Activated naive CD4-positive, alpha-beta T cell treated with anti-CD3 and anti-CD28 coated beads for 36 hours (primary cell): ENCODE measurements at regions not wholly inside any gene's neighbourhood (a gene's known extent, or its start where the extent isn't known, plus 50 kb on each side); places are given as distances from the start of the nearest gene placed in this dataset.

Source experiments
- CTCF ChIA-PET: fragments of 350-600 bp; sonication (Branson Sonifier 250); formaldehyde crosslinking; loops from one replicate; lab custom pipeline; 2021; ENCODE audit warnings: antibody characterized with exemption; lab: Charles Lee
- DNase-seq: peaks from one replicate; pipeline ENCODE4 v3.0.0-alpha.2; 2020
- H3K27ac Mint-ChIP-seq: one replicate; pipeline ENCODE4 v1.8.0; 2021; ENCODE audit warnings: mild to moderate bottlenecking, mixed read lengths
- H3K27me3 Mint-ChIP-seq: one replicate; pipeline ENCODE4 v1.8.0; 2021; ENCODE audit warnings: low read depth, mixed read lengths
- H3K36me3 Mint-ChIP-seq: one replicate; pipeline ENCODE4 v1.8.0; 2021; ENCODE audit warnings: low read depth, mixed read lengths
- H3K4me1 Mint-ChIP-seq: one replicate; pipeline ENCODE4 v1.8.0; 2021; ENCODE audit warnings: low read depth, mixed read lengths
- H3K4me3 Mint-ChIP-seq: one replicate; pipeline ENCODE4 v1.8.0; 2021; ENCODE audit warnings: mild to moderate bottlenecking, moderate library complexity, mixed read lengths
- H3K9me3 Mint-ChIP-seq: one replicate; pipeline ENCODE4 v1.8.0; 2021; ENCODE audit warnings: mixed read lengths
- intact Hi-C: fragments of 100-400 bp; cut with micrococcal nuclease; formaldehyde crosslinking; loops from one replicate; pipeline ENCODE4 v1.15.1; 2023

DNA sequence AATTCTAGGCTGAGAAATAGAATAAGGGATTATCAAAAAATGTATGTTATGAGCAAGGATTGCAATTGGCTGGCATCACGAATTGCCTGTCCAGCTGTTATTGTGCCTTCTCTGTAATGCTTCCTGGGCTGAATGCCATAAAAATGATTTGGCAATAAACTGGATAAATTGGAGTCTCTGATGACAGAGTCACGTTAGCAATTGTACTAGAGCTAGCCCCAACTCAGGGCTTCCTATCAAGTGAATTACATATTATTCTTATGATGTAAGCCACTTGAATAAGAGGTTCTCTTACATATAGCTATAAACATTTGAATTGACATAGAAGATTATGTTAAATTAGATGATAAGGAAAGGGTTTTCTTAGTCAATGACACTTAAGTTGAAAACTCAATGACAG is 607.5 kb upstream of the REG3G start:
- Mint-ChIP-seq H3K4me3 (no peak overlapping the region), H3K27me3 (no peaks in the 10 kb centered on the region), H3K27ac (no peak overlapping the region), H3K36me3 (no peaks in the 10 kb centered on the region), H3K9me3 (peaks cover 6% of the 10 kb centered on the region), H3K4me1 (no peaks in the 10 kb centered on the region)
- no peak for DNase-seq
- CTCF ChIA-PET = no interaction called here
- intact Hi-C loops = no loop called here

DNA sequence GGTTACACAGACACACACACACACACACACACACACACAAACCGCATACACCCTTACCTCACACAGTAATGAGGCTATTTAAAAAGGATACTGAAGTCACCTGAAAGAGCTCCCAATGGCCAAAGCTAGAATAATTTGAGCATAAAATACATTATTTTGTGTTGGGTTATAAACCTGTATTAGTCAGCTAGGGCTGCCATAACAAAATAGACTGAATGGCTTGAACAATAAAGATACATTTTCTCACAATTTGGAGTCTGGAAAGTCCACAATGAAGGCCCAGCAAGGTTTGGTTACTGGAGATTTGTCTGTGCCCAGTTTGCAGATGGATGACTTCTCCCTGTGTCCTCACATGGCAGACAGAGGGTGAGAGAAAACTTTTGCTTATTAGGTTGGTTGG is 605.4 kb upstream of the REG3G start:
- DNase-seq = no peak
- intact Hi-C loops = no loop called here
- H3K4me3 Mint-ChIP-seq = no peak overlapping the region

DNA sequence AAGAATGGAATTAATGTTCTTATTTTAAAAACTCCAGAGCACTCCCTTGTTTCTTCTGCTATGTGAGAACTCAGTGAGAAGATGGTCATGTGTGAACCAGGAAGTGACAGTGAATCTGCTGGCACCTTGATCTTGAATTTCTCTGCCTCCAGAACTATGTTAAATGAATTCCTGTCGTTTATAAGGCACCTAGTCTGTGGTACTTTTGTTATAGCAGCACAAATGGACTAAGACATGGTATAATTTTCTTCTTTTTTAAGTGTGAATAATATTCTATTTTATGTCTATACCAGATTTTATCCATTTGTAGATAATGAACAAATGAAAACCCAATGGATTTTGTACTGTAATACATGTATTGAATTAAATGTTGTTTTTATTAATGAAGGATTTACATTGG is 601.9 kb upstream of the REG3G start:
- intact Hi-C loops = no loop called here
- H3K4me1 Mint-ChIP-seq = no peaks in the 10 kb centered on the region
- H3K27me3 Mint-ChIP-seq = no peaks in the 10 kb centered on the region
- no peak overlapping the region for H3K4me3 Mint-ChIP-seq
- peaks cover 7% of the 10 kb centered on the region for H3K9me3 Mint-ChIP-seq
- CTCF ChIA-PET = no interaction called here
- no peaks in the 10 kb centered on the region for H3K36me3 Mint-ChIP-seq
- DNase-seq = no peak
- H3K27ac Mint-ChIP-seq = no peak overlapping the region

More for the DNA sequence above, 605.4 kb upstream of the REG3G start:
- Mint-ChIP-seq H3K27me3 (no peaks in the 10 kb centered on the region), H3K27ac (no peak overlapping the region), H3K4me1 (no peaks in the 10 kb centered on the region), H3K36me3 (no peaks in the 10 kb centered on the region), H3K9me3 (peaks cover 8% of the 10 kb centered on the region)
- CTCF ChIA-PET = no interaction called here

DNA sequence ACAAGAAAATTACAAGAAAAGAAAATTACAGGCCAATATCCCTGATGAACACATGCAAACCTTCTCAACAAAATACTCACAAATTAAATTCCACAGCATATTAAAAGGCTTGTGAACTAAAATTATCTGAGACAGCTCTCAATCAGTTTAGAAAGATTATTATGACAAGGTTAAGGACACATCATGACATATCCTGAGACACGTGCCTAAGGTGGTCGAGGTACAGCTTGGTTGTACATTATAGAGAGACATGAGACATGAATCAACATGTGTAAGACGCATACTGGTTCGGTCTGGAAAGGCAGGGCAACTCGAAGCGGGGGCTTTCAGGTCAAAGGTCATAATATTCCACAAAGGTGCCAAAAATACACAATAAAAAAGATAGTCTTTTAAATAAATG is 598.3 kb upstream of the REG3G start:
- H3K4me3 Mint-ChIP-seq = no peak overlapping the region
- no peaks in the 10 kb centered on the region for H3K4me1 Mint-ChIP-seq
- no peaks in the 10 kb centered on the region for H3K27me3 Mint-ChIP-seq
- no peaks in the 10 kb centered on the region for H3K36me3 Mint-ChIP-seq
- DNase-seq = no peak
- CTCF ChIA-PET = no interaction called here
- peaks cover 12% of the 10 kb centered on the region for H3K9me3 Mint-ChIP-seq
- intact Hi-C loops = no loop called here
- no peak overlapping the region for H3K27ac Mint-ChIP-seq

DNA sequence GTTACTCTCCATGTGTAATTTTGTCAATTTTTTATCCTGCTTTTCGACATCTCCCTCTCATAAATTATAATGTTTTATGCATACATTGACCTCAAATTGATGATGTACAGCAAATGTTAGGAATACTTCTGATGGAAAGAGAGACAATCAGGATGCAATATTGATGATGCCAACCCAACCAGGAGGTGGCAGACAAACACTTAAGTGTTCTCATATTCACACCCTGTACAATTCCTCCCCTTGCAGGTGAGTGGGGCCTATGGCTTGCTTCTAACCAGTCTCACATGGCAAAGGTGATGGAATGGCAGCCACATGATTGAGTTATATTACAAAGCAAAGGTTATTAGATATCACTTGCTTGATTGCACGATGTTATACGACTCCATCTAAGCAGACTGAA is 594.3 kb upstream of the REG3G start:
- intact Hi-C loops = no loop called here

DNA sequence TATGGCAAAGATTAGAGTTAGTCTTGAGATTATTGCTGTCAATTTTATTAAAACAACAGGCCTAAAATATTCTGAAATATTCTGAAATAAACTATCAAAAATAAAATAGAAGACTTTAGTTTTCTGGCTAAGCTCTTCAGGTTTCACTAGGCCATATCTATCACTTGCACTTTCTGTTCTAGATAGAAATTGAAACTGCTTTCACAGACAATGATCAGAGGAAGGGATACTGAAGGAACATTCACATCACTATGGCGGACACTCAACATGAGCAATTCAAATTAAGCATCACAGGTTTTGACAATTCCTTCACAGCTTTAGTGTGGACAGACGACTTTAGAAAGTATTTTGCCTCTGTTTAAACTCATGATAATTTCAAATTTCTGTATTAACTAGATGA is 586.4 kb upstream of the REG3G start:
- Mint-ChIP-seq H3K27ac (no peak overlapping the region), H3K4me1 (no peaks in the 10 kb centered on the region), H3K27me3 (no peaks in the 10 kb centered on the region), H3K9me3 (peaks cover 17% of the 10 kb centered on the region), H3K36me3 (no peaks in the 10 kb centered on the region), H3K4me3 (no peak overlapping the region)
- CTCF ChIA-PET = no interaction called here
- intact Hi-C loops = no loop called here
- DNase-seq = no peak

More for the DNA sequence above, 594.3 kb upstream of the REG3G start:
- H3K4me1 Mint-ChIP-seq = no peaks in the 10 kb centered on the region
- DNase-seq = no peak
- H3K27me3 Mint-ChIP-seq = no peaks in the 10 kb centered on the region
- H3K36me3 Mint-ChIP-seq = no peaks in the 10 kb centered on the region
- CTCF ChIA-PET = no interaction called here
- H3K4me3 Mint-ChIP-seq = no peak overlapping the region
- peaks cover 11% of the 10 kb centered on the region for H3K9me3 Mint-ChIP-seq
- H3K27ac Mint-ChIP-seq = no peak overlapping the region

DNA sequence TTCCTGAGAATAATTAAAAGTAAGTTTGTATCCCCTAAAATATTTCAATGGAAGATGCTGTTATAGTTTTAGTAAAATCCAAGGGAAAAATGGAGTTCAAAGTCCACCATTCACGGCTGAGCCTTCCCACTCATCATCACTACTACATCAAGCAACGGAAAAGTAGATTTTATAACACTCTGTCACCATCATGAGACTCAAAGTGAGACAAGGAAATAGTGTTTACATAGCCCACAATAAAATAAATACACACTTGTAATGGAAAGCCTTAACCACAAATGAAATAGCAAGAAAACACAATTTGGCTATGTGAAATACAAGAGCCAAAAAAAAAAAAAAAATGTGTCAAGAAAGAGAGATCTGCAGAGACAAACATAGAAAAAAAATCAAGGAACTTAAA is 569.9 kb upstream of the REG3G start:
- no peaks in the 10 kb centered on the region for H3K27me3 Mint-ChIP-seq
- intact Hi-C loops = no loop called here
- peaks cover 15% of the 10 kb centered on the region for H3K9me3 Mint-ChIP-seq
- DNase-seq = no peak
- H3K4me1 Mint-ChIP-seq = no peaks in the 10 kb centered on the region
- no peak overlapping the region for H3K4me3 Mint-ChIP-seq
- H3K36me3 Mint-ChIP-seq = no peaks in the 10 kb centered on the region
- CTCF ChIA-PET = no interaction called here
- H3K27ac Mint-ChIP-seq = no peak overlapping the region

DNA sequence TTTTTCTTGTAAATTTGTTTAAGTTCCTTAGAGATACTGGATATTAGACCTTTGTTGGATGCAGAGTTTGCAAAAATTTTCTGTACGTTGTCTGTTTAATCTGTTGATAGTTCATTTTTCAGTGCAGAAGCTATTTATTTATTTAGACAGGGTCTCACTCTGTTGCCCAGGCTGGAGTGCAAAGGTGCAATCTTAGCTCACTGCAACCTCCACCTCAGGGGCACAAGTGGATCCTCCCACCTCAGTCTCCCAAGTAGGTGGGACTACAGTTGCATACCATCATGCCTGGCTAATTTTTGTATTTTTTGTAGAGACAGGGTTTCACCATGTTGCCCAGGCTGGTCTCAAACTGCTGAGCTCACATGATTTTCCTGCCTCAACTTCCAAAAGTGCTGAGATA is 568.2 kb upstream of the REG3G start:
- Mint-ChIP-seq H3K4me3 (no peak overlapping the region), H3K4me1 (no peaks in the 10 kb centered on the region), H3K27me3 (no peaks in the 10 kb centered on the region), H3K27ac (no peak overlapping the region), H3K36me3 (no peaks in the 10 kb centered on the region), H3K9me3 (peaks cover 17% of the 10 kb centered on the region)
- intact Hi-C loops = no loop called here
- DNase-seq = no peak
- CTCF ChIA-PET = no interaction called here

DNA sequence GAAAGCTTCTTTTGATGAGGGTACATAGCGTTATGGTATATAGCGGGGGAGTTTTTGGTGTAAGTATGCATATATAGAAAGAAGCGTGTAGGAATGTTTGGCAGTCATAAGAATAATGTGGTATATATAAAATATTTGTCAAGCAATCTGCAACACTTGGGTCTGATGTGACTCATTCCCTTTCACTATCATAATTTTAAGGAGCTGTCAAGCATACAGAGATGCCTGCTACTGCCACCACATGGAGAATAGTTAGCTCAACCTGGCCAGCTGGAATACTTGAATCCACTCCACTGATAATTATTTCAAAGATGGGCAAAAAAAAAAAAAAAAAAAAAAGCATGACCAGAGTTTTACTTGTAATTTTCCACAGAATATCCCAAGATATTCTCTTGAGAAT is 559.8 kb upstream of the REG3G start:
- Mint-ChIP-seq H3K27ac (no peak overlapping the region), H3K36me3 (no peaks in the 10 kb centered on the region), H3K4me3 (no peak overlapping the region), H3K27me3 (no peaks in the 10 kb centered on the region), H3K4me1 (no peaks in the 10 kb centered on the region), H3K9me3 (peaks cover 15% of the 10 kb centered on the region)
- DNase-seq = no peak
- CTCF ChIA-PET = no interaction called here
- intact Hi-C loops = no loop called here

DNA sequence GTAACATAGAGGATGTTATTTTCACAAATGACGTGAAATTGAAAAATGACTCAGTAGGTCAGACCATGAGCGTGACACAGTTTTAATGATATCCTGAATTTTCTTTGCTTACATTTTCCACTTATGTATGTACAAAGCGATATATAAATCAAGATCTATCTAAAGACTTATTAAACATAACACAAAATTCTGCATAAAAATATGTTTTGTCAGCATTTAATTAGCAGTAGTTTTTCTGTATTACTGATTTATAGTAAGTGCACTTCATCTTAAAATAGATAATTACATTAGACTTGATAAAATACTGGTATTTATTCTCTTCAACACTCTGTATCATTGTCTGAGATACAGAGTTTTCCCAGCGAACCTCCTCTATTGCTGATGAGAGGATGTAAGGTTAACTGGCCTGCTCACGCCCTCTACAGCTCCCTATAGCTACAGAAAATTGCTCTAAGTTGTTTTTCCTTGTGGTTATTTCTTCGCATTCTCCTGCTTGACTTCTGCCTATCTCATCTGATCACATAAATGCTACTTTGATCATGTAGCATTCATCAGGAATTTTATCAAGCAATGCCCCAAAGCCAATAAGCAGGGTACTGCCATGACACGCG is 548.8 kb upstream of the REG3G start:
- Mint-ChIP-seq H3K36me3 (no peaks in the 10 kb centered on the region), H3K27ac (no peak overlapping the region), H3K9me3 (peaks cover 5% of the 10 kb centered on the region), H3K4me3 (no peak overlapping the region), H3K4me1 (no peaks in the 10 kb centered on the region), H3K27me3 (no peaks in the 10 kb centered on the region)
- intact Hi-C loops = no loop called here
- CTCF ChIA-PET = no interaction called here
- DNase-seq = no peak

DNA sequence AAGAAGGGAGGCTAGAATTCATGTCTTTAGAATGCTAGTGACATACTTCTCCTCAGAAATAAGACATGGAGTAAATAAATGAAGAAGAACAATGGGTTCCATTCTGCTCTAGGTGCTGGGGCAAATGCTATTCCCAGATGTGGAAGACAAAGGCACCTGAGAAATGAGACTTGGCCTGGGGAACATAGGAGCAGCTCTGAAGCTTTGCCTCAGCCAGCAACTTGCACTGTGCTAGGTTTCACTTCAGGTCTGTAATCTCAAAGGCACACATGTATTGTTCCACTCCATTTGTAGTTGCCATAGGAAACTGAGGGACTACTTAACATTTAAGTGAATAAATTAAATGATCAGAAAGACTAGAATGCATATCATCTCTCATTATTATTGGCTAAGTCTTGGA is 538.9 kb upstream of the REG3G start:
- no peak overlapping the region for H3K27ac Mint-ChIP-seq
- no peak overlapping the region for H3K4me3 Mint-ChIP-seq
- CTCF ChIA-PET = interaction anchor here (0.7 kb wide), 1 partner anchor 50 kb away, joined by 3 read pairs; no protein-coding TSS in a partner anchor
- H3K36me3 Mint-ChIP-seq = no peaks in the 10 kb centered on the region
- DNase-seq = no peak
- no peaks in the 10 kb centered on the region for H3K27me3 Mint-ChIP-seq
- H3K4me1 Mint-ChIP-seq = no peaks in the 10 kb centered on the region
- intact Hi-C loops = no loop called here
- H3K9me3 Mint-ChIP-seq = peaks cover 12% of the 10 kb centered on the region

DNA sequence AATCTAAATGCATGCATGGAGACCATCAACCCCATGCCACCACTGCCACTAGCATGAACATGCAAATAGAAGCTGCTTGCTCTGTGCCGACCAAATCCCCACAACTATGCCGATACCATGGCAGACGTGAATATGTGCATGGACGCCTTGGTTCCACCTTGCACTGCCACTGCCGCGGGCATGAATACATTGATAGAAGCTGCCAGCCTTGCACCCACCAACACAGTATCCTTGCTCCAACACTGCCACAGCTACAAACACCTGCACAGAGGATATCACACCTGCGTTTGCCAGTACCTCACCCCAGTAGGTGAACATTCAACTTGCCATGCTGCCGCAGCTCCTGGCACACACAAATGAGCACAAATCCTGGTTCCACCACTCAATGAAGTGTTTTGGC is 527.4 kb upstream of the REG3G start:
- Mint-ChIP-seq H3K4me1 (no peaks in the 10 kb centered on the region), H3K27ac (no peak overlapping the region), H3K36me3 (no peaks in the 10 kb centered on the region), H3K9me3 (peaks cover 17% of the 10 kb centered on the region), H3K27me3 (no peaks in the 10 kb centered on the region), H3K4me3 (no peak overlapping the region)
- intact Hi-C loops = no loop called here
- CTCF ChIA-PET = no interaction called here
- DNase-seq = no peak

DNA sequence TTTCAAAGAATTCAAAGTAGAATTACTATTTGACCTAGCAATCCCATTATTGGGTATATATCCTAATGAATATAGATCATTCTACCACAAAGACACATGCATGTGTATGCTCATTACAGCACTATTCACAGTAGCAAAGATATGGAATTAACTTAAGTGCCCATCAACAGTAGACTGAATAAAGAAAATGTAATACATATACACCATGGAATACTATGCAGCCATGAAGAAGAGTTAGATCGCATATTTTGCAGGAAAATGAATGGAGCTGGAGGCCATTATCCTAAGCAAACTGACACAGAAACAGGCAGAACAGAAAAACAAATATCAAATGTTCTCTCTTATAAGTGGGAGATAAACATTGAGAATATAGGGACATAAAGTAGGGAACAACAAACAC is 519.2 kb upstream of the REG3G start:
- no peaks in the 10 kb centered on the region for H3K4me1 Mint-ChIP-seq
- no peak overlapping the region for H3K27ac Mint-ChIP-seq
- H3K27me3 Mint-ChIP-seq = no peaks in the 10 kb centered on the region
- no peak for DNase-seq
- CTCF ChIA-PET = no interaction called here
- intact Hi-C loops = no loop called here
- H3K36me3 Mint-ChIP-seq = no peaks in the 10 kb centered on the region
- H3K9me3 Mint-ChIP-seq = peaks cover 30% of the 10 kb centered on the region
- no peak overlapping the region for H3K4me3 Mint-ChIP-seq

DNA sequence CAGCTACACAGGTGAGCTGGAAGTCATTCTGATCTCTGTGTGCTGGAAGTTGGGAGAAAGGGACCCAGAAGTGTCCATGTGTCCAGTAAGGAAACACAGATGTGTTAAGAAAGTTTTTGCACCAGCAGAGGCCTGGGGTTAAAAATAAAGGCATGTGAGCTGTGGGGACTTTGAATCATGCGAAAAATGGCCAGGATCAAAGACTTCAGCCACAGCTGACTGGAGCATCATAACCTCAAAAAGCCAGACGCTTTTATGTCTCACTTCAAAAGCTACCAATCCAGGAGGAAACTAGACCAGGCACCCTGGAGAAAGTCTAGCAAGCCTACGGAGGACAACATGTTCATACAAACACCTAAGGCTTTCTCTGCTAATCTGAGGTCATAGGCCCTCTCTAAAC is 503.6 kb upstream of the REG3G start:
- no peaks in the 10 kb centered on the region for H3K4me1 Mint-ChIP-seq
- H3K27ac Mint-ChIP-seq = no peak overlapping the region
- CTCF ChIA-PET = no interaction called here
- intact Hi-C loops = no loop called here
- H3K9me3 Mint-ChIP-seq = peaks cover 8% of the 10 kb centered on the region
- no peaks in the 10 kb centered on the region for H3K27me3 Mint-ChIP-seq
- H3K4me3 Mint-ChIP-seq = no peak overlapping the region
- no peak for DNase-seq
- no peaks in the 10 kb centered on the region for H3K36me3 Mint-ChIP-seq
